ENCODE measurements at regions not wholly inside any gene's neighbourhood (a gene's known extent, or its start where the extent isn't known, plus 50 kb on each side); places are given as distances from the start of the nearest gene placed in this dataset.
"Not testable (repeated sequence)": the region's sequence is repeated elsewhere in the genome, so short reads cannot be mapped to it uniquely, and the experiment has no call there.

DNA sequence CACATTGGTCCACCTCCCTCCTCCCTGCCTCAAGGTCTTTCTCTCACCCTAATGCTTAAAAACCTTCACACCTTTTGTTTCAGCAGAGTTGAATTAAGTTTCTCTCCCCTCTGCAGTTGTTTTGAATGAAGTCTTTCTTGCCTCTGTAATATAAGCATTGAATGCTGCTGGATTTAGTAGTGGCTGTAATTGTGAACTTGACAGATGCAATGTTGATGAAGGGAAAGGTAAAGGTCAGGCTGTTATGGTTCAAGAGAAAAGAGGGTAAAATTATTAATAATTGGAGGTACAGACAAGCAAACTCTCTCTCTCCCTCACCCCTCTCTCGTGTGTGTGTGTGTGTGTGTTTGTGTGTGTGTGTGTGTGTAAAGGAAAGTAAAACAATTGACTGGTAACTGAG lies 509.8 kb downstream of the AMY1C start:
- no peak overlapping the region for H3K4me3 ChIP-seq (ENCODE audit: low read depth, low read length)
- no peaks in the 10 kb centered on the region for H3K27me3 ChIP-seq (ENCODE audit: control insufficient read depth, insufficient read depth, low read length)
- no peaks in the 10 kb centered on the region for H3K9me3 ChIP-seq (ENCODE audit: control insufficient read depth, insufficient read depth, low read length)
- no peaks in the 10 kb centered on the region for H3K4me1 ChIP-seq (ENCODE audit: control insufficient read depth, insufficient read depth, low read length)
- no peak overlapping the region for H3K9ac ChIP-seq (ENCODE audit: low read depth, low read length)
- no peaks in the 10 kb centered on the region for H3K36me3 ChIP-seq (ENCODE audit: control insufficient read depth, insufficient read depth, low read length)

DNA sequence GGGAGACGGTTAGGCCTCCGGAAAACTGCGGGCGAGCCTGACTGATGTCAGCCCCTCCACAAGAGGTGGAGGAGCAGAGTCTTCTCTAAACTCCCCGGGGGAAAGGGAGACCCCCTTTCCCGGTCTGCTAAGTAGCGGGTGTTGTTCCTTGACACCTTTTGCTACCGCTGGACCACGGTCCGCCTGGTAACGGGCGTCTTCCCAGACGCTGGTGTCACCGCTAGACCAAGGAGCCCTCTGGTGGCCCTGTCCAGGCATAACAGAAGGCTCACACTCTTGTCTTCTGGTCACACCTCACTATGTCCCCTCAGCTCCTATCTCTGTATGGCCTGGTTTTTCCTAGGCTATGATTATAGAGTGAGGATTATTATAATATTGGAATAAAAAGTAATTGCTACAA lies 513.4 kb downstream of the AMY1C start:
- H3K4me1 ChIP-seq (ENCODE audit: control insufficient read depth, insufficient read depth, low read length); H3K27me3 ChIP-seq (ENCODE audit: control insufficient read depth, insufficient read depth, low read length); H3K4me3 ChIP-seq (ENCODE audit: low read depth, low read length); H3K36me3 ChIP-seq (ENCODE audit: control insufficient read depth, insufficient read depth, low read length); H3K9ac ChIP-seq (ENCODE audit: low read depth, low read length); H3K9me3 ChIP-seq (ENCODE audit: control insufficient read depth, insufficient read depth, low read length): not testable (repeated sequence)

DNA sequence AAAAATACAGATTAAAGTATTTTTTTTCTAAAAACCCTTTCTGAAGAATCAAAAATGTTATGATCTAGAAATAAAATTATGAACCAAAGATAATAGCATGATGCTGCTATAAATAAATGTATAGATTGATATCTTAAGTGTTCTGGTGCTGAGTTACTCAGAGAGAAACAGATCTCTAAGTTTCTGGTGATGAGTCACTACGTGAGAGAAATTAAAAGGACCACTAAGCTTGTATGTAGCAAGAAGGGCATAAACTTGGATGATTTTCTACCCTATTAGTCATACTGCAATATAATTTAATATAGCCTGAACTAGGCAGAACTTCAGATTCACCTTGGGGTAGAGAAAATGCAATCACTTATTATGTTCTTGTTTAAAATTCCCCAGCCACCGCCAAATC lies 514.8 kb downstream of the AMY1C start:
- Histone ChIP-seq H3K9ac (ENCODE audit: low read depth, low read length) (no peak overlapping the region), H3K36me3 (ENCODE audit: control insufficient read depth, insufficient read depth, low read length) (no peaks in the 10 kb centered on the region), H3K4me3 (ENCODE audit: low read depth, low read length) (no peak overlapping the region), H3K4me1 (ENCODE audit: control insufficient read depth, insufficient read depth, low read length) (no peaks in the 10 kb centered on the region), H3K9me3 (ENCODE audit: control insufficient read depth, insufficient read depth, low read length) (no peaks in the 10 kb centered on the region), H3K27me3 (ENCODE audit: control insufficient read depth, insufficient read depth, low read length) (no peaks in the 10 kb centered on the region)

DNA sequence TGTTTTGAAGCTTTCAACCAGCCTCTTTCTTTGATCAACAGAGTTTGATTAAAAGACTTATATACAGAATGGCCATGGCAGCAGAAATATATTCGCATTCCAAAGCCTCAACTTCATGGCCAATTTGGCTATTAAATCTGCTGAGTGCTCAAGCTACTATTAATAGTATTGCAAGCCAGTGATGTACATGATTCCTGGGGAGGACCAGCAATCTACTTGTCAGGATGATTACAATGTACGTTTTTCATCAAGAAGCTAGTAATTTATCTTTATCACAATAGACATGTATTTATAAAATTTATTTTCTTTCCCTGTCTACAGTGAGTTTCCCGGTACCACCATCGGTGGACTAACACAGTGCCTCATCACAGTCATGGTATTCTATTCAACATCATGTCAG lies 515.5 kb downstream of the AMY1C start:
- Histone ChIP-seq H3K9me3 (ENCODE audit: control insufficient read depth, insufficient read depth, low read length) (no peaks in the 10 kb centered on the region), H3K4me1 (ENCODE audit: control insufficient read depth, insufficient read depth, low read length) (no peaks in the 10 kb centered on the region), H3K9ac (ENCODE audit: low read depth, low read length) (no peak overlapping the region), H3K4me3 (ENCODE audit: low read depth, low read length) (no peak overlapping the region), H3K36me3 (ENCODE audit: control insufficient read depth, insufficient read depth, low read length) (no peaks in the 10 kb centered on the region), H3K27me3 (ENCODE audit: control insufficient read depth, insufficient read depth, low read length) (no peaks in the 10 kb centered on the region)

DNA sequence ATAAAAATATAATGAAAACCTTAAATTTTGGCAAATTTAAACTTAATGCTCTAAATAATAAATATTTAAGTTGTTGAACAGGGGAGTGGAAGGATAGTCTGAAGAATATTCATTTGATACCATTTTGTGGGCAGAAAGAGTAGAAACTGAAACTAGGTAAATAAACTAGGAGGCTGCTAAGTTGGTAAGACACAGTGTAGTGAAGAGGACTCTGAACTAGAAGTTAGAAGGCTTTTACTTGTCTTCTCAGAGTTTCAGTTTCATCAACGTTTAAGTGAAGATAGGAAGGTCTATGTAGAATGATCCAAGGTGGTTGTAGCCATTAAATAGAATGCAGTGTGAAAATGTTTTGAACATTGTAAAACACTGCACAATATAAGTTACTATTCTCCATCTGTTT lies 516.9 kb downstream of the AMY1C start:
- no peaks in the 10 kb centered on the region for H3K4me1 ChIP-seq (ENCODE audit: control insufficient read depth, insufficient read depth, low read length)
- no peaks in the 10 kb centered on the region for H3K9me3 ChIP-seq (ENCODE audit: control insufficient read depth, insufficient read depth, low read length)
- H3K9ac ChIP-seq (ENCODE audit: low read depth, low read length): no peak overlapping the region

DNA sequence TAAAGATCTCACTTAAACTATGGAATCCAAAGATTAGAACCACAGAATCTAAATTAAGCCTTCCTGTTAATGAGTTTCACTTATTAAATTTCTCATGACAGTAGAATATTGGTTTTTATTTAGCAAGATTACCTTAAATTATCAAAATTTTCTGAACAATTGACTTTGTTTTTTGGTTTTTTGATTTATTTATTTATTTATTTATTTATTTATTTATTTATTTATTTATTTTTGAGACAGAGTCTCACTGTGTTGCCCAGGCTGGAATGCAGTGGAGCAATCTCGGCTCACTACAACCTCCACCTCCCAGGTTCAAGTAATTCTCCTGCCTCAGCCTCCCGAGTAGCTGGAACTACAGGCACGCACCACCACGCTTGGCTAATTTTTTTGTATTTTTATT lies 538.6 kb downstream of the AMY1C start:
- H3K4me3 ChIP-seq (ENCODE audit: low read depth, low read length); H3K4me1 ChIP-seq (ENCODE audit: control insufficient read depth, insufficient read depth, low read length); H3K27me3 ChIP-seq (ENCODE audit: control insufficient read depth, insufficient read depth, low read length); H3K9me3 ChIP-seq (ENCODE audit: control insufficient read depth, insufficient read depth, low read length); H3K36me3 ChIP-seq (ENCODE audit: control insufficient read depth, insufficient read depth, low read length); H3K9ac ChIP-seq (ENCODE audit: low read depth, low read length): not testable (repeated sequence)

More for the DNA sequence above, 516.9 kb downstream of the AMY1C start:
- no peaks in the 10 kb centered on the region for H3K27me3 ChIP-seq (ENCODE audit: control insufficient read depth, insufficient read depth, low read length)
- no peak overlapping the region for H3K4me3 ChIP-seq (ENCODE audit: low read depth, low read length)
- no peaks in the 10 kb centered on the region for H3K36me3 ChIP-seq (ENCODE audit: control insufficient read depth, insufficient read depth, low read length)

DNA sequence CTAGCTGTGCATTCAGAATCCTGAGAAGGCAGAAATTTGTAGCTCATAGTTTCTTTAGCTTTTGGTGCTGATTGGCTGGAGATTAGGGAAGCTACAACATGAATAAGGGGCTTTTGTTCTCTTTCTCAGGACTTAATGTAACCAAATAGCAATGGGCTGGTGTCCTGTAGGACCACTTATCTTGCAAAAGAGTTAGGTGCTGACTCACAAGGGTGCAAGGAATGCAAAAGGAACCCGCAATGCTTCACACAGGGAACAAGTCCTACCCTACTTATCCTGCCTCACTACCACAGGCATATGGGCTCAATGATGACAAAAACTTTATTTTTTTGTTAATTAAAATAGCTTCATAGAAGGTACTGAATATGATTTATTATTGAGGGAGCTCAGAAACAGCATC lies 541.5 kb downstream of the AMY1C start:
- Histone ChIP-seq H3K9me3 (ENCODE audit: control insufficient read depth, insufficient read depth, low read length) (no peaks in the 10 kb centered on the region), H3K9ac (ENCODE audit: low read depth, low read length) (no peak overlapping the region), H3K27me3 (ENCODE audit: control insufficient read depth, insufficient read depth, low read length) (no peaks in the 10 kb centered on the region), H3K36me3 (ENCODE audit: control insufficient read depth, insufficient read depth, low read length) (no peaks in the 10 kb centered on the region), H3K4me1 (ENCODE audit: control insufficient read depth, insufficient read depth, low read length) (peaks cover 9% of the 10 kb centered on the region), H3K4me3 (ENCODE audit: low read depth, low read length) (no peak overlapping the region)

DNA sequence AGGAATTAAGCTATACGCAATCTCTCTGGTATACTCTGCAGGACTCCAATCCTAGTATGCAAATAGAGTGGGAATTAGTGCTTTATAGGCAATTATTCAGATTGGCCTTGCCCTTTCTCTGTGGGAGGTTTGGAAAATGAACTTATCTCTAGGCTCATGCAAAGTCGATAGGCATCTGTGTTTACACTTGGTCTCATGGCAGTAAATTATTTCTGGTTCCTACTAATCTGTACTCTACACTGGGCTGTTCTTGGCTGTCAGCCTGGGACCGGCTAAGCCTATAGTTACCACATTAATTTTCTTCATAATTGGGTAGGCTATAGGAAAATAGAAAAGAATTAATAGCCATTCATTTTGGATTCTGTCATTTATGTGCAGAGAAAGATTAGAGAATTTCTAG lies 544.6 kb downstream of the AMY1C start:
- H3K27me3 ChIP-seq (ENCODE audit: control insufficient read depth, insufficient read depth, low read length): no peaks in the 10 kb centered on the region
- peaks cover 9% of the 10 kb centered on the region for H3K4me1 ChIP-seq (ENCODE audit: control insufficient read depth, insufficient read depth, low read length)
- no peak overlapping the region for H3K4me3 ChIP-seq (ENCODE audit: low read depth, low read length)
- H3K36me3 ChIP-seq (ENCODE audit: control insufficient read depth, insufficient read depth, low read length): no peaks in the 10 kb centered on the region
- no peaks in the 10 kb centered on the region for H3K9me3 ChIP-seq (ENCODE audit: control insufficient read depth, insufficient read depth, low read length)
- no peak overlapping the region for H3K9ac ChIP-seq (ENCODE audit: low read depth, low read length)

DNA sequence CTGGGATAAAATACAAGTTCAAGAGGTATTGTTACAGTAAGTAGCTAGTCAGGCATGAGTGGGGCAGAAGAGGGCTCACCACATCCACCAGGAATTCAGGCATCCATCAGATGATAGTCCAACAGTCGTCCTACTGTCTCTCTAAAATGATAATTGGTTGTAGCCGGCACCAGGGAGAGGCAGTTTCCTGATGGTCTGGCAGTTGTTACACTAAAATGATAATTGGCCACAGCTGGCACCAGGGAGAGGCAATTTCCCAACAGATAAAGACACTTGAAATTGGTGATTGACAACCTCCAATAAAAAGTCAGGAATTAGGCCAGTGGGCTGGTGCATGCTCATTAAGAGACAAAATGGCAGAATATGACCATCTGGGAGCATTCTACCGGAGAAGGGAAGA lies 545.8 kb downstream of the AMY1C start:
- H3K9me3 ChIP-seq (ENCODE audit: control insufficient read depth, insufficient read depth, low read length): no peaks in the 10 kb centered on the region
- H3K4me3 ChIP-seq (ENCODE audit: low read depth, low read length): no peak overlapping the region
- no peak overlapping the region for H3K9ac ChIP-seq (ENCODE audit: low read depth, low read length)
- no peaks in the 10 kb centered on the region for H3K36me3 ChIP-seq (ENCODE audit: control insufficient read depth, insufficient read depth, low read length)
- H3K4me1 ChIP-seq (ENCODE audit: control insufficient read depth, insufficient read depth, low read length): peaks cover 7% of the 10 kb centered on the region
- H3K27me3 ChIP-seq (ENCODE audit: control insufficient read depth, insufficient read depth, low read length): no peaks in the 10 kb centered on the region

DNA sequence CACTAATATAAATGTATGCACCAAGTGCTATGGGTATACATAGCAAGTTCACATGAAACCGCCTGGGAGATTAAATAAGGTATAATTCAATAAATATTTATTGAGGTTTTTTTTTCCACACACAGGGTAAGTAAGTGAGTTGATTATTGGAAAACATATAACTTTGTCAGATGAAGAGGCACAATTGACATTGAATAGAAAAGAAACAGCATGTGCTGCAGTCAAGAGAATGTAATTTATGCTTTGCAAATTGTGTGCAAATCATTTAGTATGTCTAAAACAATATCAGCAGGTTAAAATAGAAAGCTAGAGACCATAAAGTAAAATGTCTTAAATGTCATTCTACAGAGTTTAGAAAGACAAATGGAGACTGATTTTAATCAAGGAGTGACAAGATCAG lies 560.0 kb downstream of the AMY1C start:
- Histone ChIP-seq H3K9me3 (ENCODE audit: control insufficient read depth, insufficient read depth, low read length) (no peaks in the 10 kb centered on the region), H3K9ac (ENCODE audit: low read depth, low read length) (no peak overlapping the region), H3K4me3 (ENCODE audit: low read depth, low read length) (no peak overlapping the region), H3K36me3 (ENCODE audit: control insufficient read depth, insufficient read depth, low read length) (no peaks in the 10 kb centered on the region), H3K27me3 (ENCODE audit: control insufficient read depth, insufficient read depth, low read length) (no peaks in the 10 kb centered on the region), H3K4me1 (ENCODE audit: control insufficient read depth, insufficient read depth, low read length) (no peaks in the 10 kb centered on the region)

DNA sequence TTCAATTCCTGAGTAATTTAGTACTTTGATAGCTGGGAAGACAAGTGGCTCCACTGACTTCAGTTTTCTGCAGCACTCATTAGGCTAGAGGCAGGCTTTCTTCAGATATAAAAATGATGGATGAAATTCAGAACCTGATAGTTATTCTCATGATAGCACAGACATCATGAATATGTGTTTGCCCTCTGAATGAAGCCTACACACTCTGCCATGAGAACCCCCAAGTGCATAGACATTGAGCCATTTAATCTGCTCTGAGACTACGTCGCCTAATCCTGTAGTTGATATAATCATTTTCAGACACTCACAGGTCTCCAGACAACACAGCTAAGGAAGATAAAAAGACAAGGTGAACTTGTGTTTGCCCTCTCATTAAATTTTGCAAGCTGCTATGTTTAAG lies 566.1 kb downstream of the AMY1C start:
- H3K9ac ChIP-seq (ENCODE audit: low read depth, low read length): no peak overlapping the region
- H3K4me1 ChIP-seq (ENCODE audit: control insufficient read depth, insufficient read depth, low read length): no peaks in the 10 kb centered on the region
- H3K27me3 ChIP-seq (ENCODE audit: control insufficient read depth, insufficient read depth, low read length): no peaks in the 10 kb centered on the region
- no peaks in the 10 kb centered on the region for H3K36me3 ChIP-seq (ENCODE audit: control insufficient read depth, insufficient read depth, low read length)
- no peaks in the 10 kb centered on the region for H3K9me3 ChIP-seq (ENCODE audit: control insufficient read depth, insufficient read depth, low read length)
- H3K4me3 ChIP-seq (ENCODE audit: low read depth, low read length): no peak overlapping the region

DNA sequence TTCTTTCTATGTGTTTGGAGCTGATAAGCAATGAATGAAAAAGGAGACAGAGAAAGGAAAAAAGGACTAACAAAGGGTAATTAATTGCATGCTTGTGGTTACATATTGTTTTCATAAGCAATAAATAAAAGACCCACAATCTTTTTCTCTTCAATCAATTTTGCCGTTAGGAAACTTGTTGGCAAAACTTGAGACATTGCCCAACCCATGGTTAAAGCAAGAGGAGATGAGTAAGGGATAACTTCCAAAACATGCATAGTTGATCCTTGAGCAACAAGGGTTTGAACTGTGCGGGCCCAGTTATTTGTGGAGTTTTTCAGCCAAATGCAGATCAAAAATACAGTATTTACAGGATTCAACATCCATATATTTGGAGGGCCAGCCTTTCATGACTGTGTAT lies 572.4 kb downstream of the AMY1C start:
- Histone ChIP-seq H3K36me3 (ENCODE audit: control insufficient read depth, insufficient read depth, low read length) (no peaks in the 10 kb centered on the region), H3K4me3 (ENCODE audit: low read depth, low read length) (no peak overlapping the region), H3K27me3 (ENCODE audit: control insufficient read depth, insufficient read depth, low read length) (no peaks in the 10 kb centered on the region), H3K4me1 (ENCODE audit: control insufficient read depth, insufficient read depth, low read length) (no peaks in the 10 kb centered on the region), H3K9me3 (ENCODE audit: control insufficient read depth, insufficient read depth, low read length) (no peaks in the 10 kb centered on the region), H3K9ac (ENCODE audit: low read depth, low read length) (no peak overlapping the region)

DNA sequence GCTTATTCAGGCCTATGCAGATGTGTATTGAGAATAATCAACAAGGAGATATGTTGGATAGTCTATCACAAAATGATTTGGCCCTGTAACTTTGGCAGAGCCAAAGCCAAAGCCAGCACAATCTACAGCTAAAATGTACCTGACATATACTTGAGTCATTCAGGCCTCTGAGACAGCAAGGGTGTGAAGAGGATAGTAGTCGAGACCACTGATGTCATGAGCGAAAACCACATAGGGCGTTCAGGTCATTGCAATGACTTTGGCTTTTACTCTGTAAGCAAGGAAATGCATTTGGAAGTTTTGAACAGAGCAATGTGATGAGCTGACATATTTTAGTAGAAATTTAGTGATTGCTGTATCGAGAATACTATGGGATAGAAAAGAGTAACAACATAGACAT lies 579.6 kb downstream of the AMY1C start:
- Histone ChIP-seq H3K27me3 (ENCODE audit: control insufficient read depth, insufficient read depth, low read length) (no peaks in the 10 kb centered on the region), H3K4me3 (ENCODE audit: low read depth, low read length) (no peak overlapping the region), H3K4me1 (ENCODE audit: control insufficient read depth, insufficient read depth, low read length) (no peaks in the 10 kb centered on the region), H3K9me3 (ENCODE audit: control insufficient read depth, insufficient read depth, low read length) (no peaks in the 10 kb centered on the region), H3K9ac (ENCODE audit: low read depth, low read length) (no peak overlapping the region), H3K36me3 (ENCODE audit: control insufficient read depth, insufficient read depth, low read length) (no peaks in the 10 kb centered on the region)

All from iPS-15b (cell line).